C1 segment of cervical spinal cord (tissue), 14 donors: ENCODE measurements at regions not wholly inside any gene's neighbourhood (a gene's known extent, or its start where the extent isn't known, plus 50 kb on each side); places are given as distances from the start of the nearest gene placed in this dataset.
A peak's percentile ranks its signal among the peaks of the same experiment; 100 is the strongest.
"Not testable (repeated sequence)": the region's sequence is repeated elsewhere in the genome, so short reads cannot be mapped to it uniquely, and the experiment has no call there.

Experiments
- DNase-seq, 14 donors: peaks; one replicate each; lab custom pipeline; 2025; lab: John Stamatoyannopoulos, UW

- DNase-seq: no peak
These were observed 174.7 kb downstream of the MAP2K4 start for GRCh38 chr17:12195418-12195817.

DNA sequence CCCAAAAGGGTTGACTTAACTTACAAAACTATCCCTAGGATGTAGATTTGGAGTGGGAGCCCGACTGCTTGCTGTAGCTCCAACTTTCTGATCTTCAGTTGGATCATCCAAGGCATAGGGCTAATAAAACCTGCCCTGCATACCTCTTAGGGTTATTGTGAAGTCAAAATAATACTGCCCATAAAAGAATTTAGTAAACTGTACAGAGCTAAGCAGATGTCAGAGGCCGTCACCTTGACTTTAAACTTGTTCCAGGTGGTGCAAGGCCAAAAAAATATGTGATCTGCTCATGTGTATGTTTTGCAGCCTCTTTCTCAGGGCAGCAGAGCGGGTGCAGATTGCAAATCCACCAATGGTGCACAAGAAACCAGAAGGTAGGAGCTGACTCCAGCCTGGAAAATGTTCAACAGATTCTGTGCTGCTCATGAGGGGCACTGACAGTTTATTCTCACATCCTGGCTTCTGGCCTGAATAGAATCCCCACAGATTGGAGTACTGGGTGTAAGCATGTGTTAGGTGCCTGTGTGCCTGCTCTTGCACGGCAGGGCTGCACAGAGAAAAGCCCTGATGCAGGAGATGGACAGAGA, 180.7 kb downstream of the MAP2K4 start:
- no peak for DNase-seq

DNA sequence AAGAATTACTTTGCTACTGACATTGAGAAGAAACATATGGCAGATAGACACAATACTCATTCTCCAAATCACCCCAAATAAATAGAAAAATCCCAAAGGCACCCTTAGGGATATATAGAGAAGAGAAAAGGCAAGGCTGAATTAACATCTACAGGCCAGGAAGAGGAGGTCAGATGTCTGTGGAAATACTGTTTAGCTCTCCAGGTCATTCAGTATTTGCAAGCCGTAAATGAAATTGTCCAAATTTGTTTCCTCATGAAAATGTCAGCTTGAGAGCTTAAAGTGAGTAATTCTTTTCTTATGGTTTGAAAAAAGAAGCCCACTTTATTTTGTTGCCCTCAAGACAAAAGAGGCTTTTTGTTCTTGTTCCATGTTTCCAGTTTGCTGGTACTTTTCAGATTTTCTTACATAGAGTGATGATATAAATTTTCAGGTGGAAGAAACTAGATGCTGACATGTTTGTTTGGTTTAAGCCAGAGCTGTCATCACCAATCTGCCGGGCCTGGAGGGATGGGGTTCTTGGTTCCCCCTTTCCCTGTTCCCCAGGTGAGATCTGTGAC, 189.0 kb downstream of the MAP2K4 start:
- DNase-seq: no peak

DNA sequence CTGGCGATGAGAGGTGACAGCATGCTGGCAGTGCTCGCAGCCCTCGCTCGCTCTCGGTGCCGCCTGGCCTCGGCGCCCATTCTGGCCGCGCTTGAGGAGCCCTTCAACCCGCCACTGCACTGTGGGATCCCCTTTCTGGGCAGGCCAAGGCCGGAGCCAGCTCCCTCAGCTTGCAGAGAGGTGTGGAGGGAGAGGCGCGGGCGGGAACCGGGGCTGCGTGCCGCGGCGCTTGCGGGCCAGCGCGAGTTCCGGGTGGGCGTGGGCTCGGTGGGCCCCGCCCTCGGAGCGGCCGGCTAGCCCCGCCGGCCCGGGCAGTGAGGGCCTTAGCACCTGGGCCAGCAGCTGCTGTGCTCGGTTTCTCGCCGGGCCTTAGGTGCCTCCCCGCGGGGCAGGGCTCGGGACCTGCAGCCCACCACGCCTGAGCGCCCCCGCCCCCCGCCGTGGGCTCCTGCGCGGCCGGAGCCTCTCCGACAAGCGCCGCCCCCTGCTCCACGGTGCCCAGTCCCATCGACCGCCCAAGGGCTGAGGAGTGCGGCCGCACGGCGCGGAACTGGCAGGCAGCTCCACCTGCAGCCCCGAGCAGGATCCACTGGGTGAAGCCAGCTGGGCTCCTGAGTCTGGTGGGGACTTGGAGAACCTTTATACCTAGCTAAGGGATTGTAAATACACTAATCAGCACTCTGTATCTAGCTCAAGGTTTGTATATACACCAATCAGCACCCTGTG, 200.2 kb downstream of the MAP2K4 start:
- not testable (repeated sequence) for DNase-seq

DNA sequence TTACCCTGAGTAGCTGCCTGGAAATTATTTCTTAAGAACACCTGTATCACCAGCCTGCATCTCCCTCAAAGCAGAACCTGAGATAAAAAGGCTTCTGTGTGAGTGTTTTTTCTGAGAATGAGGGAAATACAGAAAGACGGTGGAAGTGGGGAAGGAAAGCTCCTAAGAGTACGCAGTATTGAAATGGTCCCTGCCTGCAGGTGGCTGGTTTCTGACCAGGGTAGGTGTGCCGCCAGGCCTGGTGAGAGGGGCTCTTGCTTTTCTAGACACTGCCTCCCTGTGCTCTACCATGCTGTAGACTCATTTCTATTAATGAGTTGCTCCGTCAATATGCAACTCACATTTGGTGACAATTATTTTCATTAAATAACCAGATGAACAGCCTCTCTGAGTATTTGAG, 201.7 kb downstream of the MAP2K4 start:
- DNase-seq: no peak

- DNase-seq: no peak
These were observed 206.9 kb downstream of the MAP2K4 start for GRCh38 chr17:12227547-12227946.

DNA sequence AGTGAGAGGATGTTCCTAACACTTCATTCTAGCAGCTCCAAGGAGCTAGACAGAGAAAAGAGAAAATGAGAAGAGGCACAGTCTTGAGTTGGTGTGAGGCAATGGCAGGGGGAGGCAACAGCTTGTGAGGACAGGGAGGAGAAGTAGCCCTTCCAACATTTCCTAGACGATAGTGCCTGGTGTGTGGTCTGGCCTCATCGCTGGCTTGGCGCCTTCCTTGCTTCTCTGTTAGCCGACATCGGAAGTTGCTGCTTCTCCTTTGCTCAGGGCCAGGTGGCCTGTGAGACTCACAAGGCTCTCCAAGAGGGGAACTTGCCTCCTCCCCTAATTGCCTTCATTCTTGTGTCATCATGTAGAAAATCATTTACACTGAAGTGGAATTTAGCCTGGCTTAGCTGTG, 208.7 kb downstream of the MAP2K4 start:
- no peak for DNase-seq

DNA sequence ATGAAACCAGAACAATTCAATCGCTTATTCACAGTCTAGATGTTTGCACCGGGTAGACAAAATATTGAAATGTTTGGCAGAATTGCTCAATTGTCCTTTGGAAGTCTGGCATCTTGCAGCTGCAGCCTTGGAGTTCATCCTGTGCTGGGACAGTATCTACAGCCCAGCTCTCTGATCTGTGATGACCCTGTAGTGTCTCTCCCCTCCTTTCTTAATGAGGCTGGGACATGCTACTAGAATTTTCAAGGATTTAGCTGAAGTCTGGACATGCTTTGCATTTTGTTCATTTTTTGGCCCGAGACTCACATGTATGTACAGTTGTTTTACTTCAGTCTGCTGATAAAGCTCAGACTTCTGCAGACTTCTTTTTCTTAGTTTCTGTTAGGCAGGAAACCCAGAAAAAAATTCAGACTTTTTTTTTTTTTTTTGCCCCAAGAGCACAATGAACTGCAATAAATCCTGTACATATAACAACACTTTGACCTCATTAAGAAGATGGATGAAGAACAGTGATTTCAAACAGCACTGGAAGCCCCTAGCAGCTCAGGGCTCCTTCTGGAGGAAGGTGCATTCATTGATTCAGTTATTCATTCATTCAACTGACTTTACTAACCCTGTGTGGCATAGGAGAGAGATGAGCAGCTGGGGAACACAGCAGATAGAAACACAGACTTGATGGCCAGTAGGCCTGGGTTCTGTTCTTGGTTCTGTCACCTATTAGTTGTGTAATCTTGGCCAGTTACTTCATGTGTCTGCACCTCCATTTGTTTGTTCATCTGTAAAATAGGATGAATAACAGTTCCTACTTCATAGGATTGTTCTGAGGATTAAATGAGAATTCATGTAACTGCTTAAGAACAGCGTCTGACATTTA, 210.0 kb downstream of the MAP2K4 start:
- DNase-seq: no peak

GRCh38 chr17:12231355-12231682, 210.6 kb downstream of the MAP2K4 start:
- no peak for DNase-seq

DNA sequence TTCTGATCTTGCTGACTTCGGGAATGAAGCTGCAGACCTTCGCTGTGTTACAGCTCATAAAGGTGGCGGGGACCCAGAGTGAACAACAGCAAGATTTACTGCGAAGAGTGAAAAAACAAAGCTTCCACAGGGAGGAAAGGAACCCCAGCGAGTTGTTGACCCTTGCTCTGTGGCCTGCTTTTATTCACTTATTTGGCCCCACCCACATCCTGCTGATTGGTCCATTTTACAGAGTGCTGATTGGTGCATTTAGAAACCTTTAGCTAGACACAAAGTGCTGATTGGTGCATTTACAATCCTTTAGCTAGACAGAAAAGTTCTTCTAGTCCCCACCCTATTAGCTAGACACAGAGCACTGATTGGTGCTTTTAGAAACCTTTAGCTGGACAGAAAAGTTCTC, 218.3 kb downstream of the MAP2K4 start:
- DNase-seq: not testable (repeated sequence)

GRCh38 chr17:12242345-12242954, 221.8 kb downstream of the MAP2K4 start:
- no peak for DNase-seq

DNA sequence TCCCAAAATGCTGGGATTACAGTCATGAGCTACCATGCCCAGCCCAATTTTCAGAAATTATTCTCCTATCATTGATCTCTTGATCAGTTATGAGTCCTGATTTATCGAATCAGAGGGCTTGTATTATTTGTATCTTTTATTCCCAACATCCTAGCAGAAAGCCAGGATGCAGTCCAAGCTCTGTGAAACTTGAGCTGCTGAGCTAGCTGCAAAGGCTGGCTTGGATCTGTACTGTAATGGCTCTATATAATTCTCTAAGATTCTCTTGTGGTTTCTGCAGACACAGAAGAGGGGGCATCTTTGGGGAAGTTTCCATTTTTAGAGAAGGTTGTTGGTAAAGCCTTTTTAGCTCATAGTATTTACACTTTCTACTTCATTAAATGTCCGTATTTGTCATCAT, 227.1 kb downstream of the MAP2K4 start:
- DNase-seq: no peak

- no peak for DNase-seq
These were observed 230.3 kb downstream of the MAP2K4 start for GRCh38 chr17:12250973-12251372.

- no peak for DNase-seq
These were observed 231.8 kb downstream of the MAP2K4 start for GRCh38 chr17:12252462-12252861.

GRCh38 chr17:12254460-12254859, 233.8 kb downstream of the MAP2K4 start:
- DNase-seq: no peak

- peak in 2 of 14 donors; percentile 6 to 7 for DNase-seq
These were observed 235.8 kb downstream of the MAP2K4 start for GRCh38 chr17:12256380-12256995.

DNA sequence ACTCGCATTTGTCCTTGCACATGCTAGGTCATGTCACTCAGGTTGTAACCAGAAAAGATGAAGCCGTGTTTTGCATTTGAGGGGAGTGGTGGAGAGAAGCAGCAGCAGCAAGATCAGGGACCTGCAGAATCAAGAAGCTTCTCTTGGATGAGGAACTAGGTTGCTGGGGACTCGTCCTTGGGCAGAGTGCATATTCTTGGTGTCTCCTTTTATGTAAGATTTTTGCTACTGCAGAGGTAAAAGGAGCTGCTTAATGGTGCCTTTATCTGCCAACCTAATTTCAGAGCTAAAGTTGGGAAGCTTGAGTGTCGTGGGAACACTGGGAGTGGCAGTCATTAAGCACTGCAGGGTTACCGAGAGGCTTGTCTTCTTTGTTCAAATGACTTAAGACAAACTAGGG, 236.5 kb downstream of the MAP2K4 start:
- no peak for DNase-seq

- DNase-seq: no peak
These were observed 240.7 kb downstream of the MAP2K4 start for GRCh38 chr17:12261354-12261753.

DNA sequence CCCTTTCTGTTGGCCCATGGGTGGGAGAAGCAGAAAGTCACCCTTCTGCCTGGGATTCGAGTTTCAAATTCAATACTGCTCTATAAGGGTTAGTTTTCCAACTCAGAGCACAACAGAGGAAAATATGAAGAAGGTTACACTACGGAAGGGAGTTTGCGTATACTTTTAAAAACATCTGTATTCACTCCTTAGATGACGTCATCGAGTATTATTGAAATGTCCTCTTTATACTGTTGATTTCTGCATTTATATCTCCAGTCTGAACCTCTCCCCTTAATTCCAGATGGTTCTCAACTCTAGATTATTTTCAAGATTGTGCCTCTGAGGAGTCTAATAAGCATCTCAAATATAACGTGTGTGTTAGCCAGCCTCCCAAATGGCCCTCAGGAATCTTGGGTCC, 249.1 kb downstream of the MAP2K4 start:
- DNase-seq: no peak

GRCh38 chr17:12277827-12278226, 257.1 kb downstream of the MAP2K4 start:
- no peak for DNase-seq

GRCh38 chr17:12282056-12282455, 261.4 kb downstream of the MAP2K4 start:
- DNase-seq: no peak

DNA sequence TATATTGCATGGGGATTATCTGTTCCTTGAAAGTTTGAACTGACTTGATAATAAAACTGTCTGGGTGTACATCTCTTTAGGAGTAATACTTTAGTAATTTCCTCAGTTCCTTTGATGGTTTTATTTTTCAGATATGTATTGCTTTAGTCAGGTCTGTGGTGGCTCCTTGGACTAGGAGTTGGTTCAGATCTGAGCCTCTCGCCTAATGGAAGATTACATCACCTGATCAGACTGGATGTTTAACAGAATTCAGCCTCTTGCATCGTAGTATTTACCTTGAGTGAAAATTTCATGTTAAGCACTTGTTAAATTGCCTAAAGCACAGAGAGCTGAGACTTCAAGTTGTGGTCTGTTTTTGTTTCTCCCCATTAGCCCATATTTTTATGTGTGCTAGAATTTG, 267.3 kb downstream of the MAP2K4 start:
- no peak for DNase-seq
